K562 (cell line): ENCODE measurements at regions not wholly inside any gene's neighbourhood (a gene's known extent, or its start where the extent isn't known, plus 50 kb on each side); places are given as distances from the start of the nearest gene placed in this dataset.

ENCODE experiments used
- ATAC-seq: fragments of 200-7000 bp; cut with Tn5 transposase; 3 replicates; pipeline ENCODE4 v1.9.1; 2020; ENCODE audit warnings: moderate library complexity
- BruUV-seq: library from RNA; stranded (reverse); fragments of 400-500 nt; replicated peaks from 2 replicates; lab custom pipeline; 2021; lab: Mats Ljungman, UMichigan
- CTCF ChIA-PET: fragments of 300-600 bp; formaldehyde crosslinking; extraction: SDS; loops from one replicate; lab custom pipeline; 2021; ENCODE audit warnings: low intra/inter-chr PET ratio; lab: Yijun Ruan, JAX
- POLR2A ChIA-PET: fragments of 300-600, 350-650 bp; sonication (Branson Sonifier 250); formaldehyde crosslinking; extraction: SDS; loops from one replicate; lab custom pipeline; 2021; ENCODE audit warnings: antibody characterized with exemption, inconsistent platforms; lab: Yijun Ruan, JAX
- DNase-seq, 4 experiments: peaks; one replicate each; pipeline versions ENCODE4 v3.0.0 to v3.0.0-alpha.2; 2011 to 2018; ENCODE audit warnings: low spot score in 3 of 4, mixed read lengths in 3 of 4; ENCODE audit errors: extremely low read depth in 1 of 4
- FAIRE-seq: peaks from 2 replicates; lab custom pipeline; 2011; peaks lifted over from hg19 to GRCh38; lab: Jason Lieb, UNC
- H2AFZ ChIP-seq: 2 replicates; pipeline ENCODE4 v1.6.0; 2011; ENCODE audit warnings: low read depth, low read length, control low read depth, inconsistent platforms
- H3K27ac ChIP-seq: fragments of 200-600 bp; 3 replicates; pipeline ENCODE4 v1.8.0; 2011; ENCODE audit warnings: low read depth, mild to moderate bottlenecking, control low read depth, inconsistent platforms, low read length, moderate library complexity, mixed read lengths; ENCODE audit errors: extremely low read depth
- H3K27me3 ChIP-seq, 2 experiments: fragments of 300-600 bp in 1 of 2; 2 replicates in 1 of 2; 3 replicates in 1 of 2; pipeline versions ENCODE4 v1.6.0 to v1.8.0; 2011; ENCODE audit warnings: inconsistent platforms in 2 of 2, low read length in 2 of 2, mild to moderate bottlenecking in 1 of 2, mixed read lengths in 1 of 2, moderate library complexity in 1 of 2; ENCODE audit not compliant: control insufficient read depth in 2 of 2, insufficient read depth in 2 of 2
- H3K36me3 ChIP-seq: fragments of 300-600 bp; 3 replicates; pipeline ENCODE4 v1.8.0; 2011; ENCODE audit warnings: mild to moderate bottlenecking, low read length, inconsistent platforms; ENCODE audit not compliant: control insufficient read depth, insufficient read depth
- H3K4me1 ChIP-seq, 2 experiments: fragments of 200-600 bp in 1 of 2; replicated peaks in 1 of 2; 2 replicates in 1 of 2; 3 replicates in 1 of 2; pipeline versions ENCODE4 v1.5.1 to v1.8.0; 2011; ENCODE audit warnings: inconsistent platforms in 2 of 2, low read length in 2 of 2, mild to moderate bottlenecking in 1 of 2, mixed read lengths in 1 of 2, moderate library complexity in 1 of 2; ENCODE audit not compliant: control insufficient read depth in 2 of 2, insufficient read depth in 2 of 2
- H3K4me2 ChIP-seq: 2 replicates; pipeline ENCODE4 v1.6.1; 2011; ENCODE audit warnings: low read length, control low read depth, inconsistent platforms, mixed read lengths; ENCODE audit not compliant: insufficient read depth
- H3K4me3 ChIP-seq: fragments of 200-600 bp; sonication (generic), shearing (Covaris generic); 2 replicates; pipeline ENCODE4 v1.5.1; 2016; ENCODE audit warnings: control low read depth, inconsistent platforms
- H3K79me2 ChIP-seq: fragments of 200-600 bp; 3 replicates; pipeline ENCODE4 v1.8.0; 2011; ENCODE audit warnings: low read length, inconsistent platforms; ENCODE audit not compliant: control insufficient read depth, insufficient read depth
- H3K9ac ChIP-seq, 2 experiments: 2 replicates each; pipeline versions ENCODE4 v1.6.0 to v1.6.1; 2011; ENCODE audit warnings: low read depth in 2 of 2, low read length in 2 of 2, control low read depth in 1 of 2, inconsistent platforms in 1 of 2, mild to moderate bottlenecking in 1 of 2, mixed read lengths in 1 of 2; ENCODE audit not compliant: insufficient read depth in 1 of 2
- H3K9me1 ChIP-seq: one replicate; pipeline ENCODE4 v1.6.0; 2011; ENCODE audit warnings: inconsistent platforms, mild to moderate bottlenecking, low read length, moderate library complexity; ENCODE audit not compliant: control insufficient read depth, insufficient read depth
- H3K9me3 ChIP-seq: replicated peaks from 2 replicates; pipeline ENCODE4 v1.5.1; 2011; ENCODE audit warnings: low read depth, low read length, inconsistent platforms; ENCODE audit not compliant: control insufficient read depth, insufficient read depth
- H4K20me1 ChIP-seq: replicated peaks from 2 replicates; pipeline ENCODE4 v1.6.1; 2011; ENCODE audit warnings: low read length, inconsistent platforms, mixed read lengths; ENCODE audit not compliant: control insufficient read depth, insufficient read depth
- GATA2 ChIP-seq: sonication (generic); formaldehyde crosslinking; IDR thresholded peaks from 2 replicates; pipeline ENCODE4 v1.4.0; 2020; ENCODE audit warnings: mild to moderate bottlenecking, missing genetic modification reagents
- JUN ChIP-seq, 2 experiments: sonication (generic) in 1 of 2; formaldehyde crosslinking in 1 of 2; IDR thresholded peaks; 2 replicates each; pipeline versions ENCODE4 v1.6.1 to v1.8.0; 2012 to 2022; ENCODE audit warnings: borderline replicate concordance in 2 of 2, mild to moderate bottlenecking in 2 of 2, improper control_type of control experiment in 1 of 2, low read depth in 1 of 2, low read length in 1 of 2, missing genetic modification reagents in 1 of 2
- KDM4B ChIP-seq, 2 experiments: fragments of 450-650 bp in 1 of 2; sonication (generic) in 1 of 2; IDR thresholded peaks; 2 replicates each; pipeline ENCODE4 v1.6.1; 2016 to 2017; ENCODE audit warnings: borderline replicate concordance in 2 of 2, antibody characterized with exemption in 1 of 2, low read depth in 1 of 2, mild to moderate bottlenecking in 1 of 2
- NFYB ChIP-seq: IDR thresholded peaks from 2 replicates; pipeline ENCODE4 v1.6.1; 2011; ENCODE audit warnings: mild to moderate bottlenecking, moderate library complexity; ENCODE audit not compliant: insufficient read length; ENCODE audit errors: extremely low read depth
- RBBP5 ChIP-seq: fragments of 200-600 bp; sonication (generic); IDR thresholded peaks from 2 replicates; pipeline ENCODE4 v1.6.1; 2012; ENCODE audit warnings: borderline replicate concordance, mild to moderate bottlenecking, low read length, control low read depth, inconsistent platforms; ENCODE audit not compliant: insufficient read depth, poor library complexity, severe bottlenecking
- SMAD3 ChIP-seq: fragments of 450-650 bp; formaldehyde crosslinking; conservative IDR thresholded peaks from 2 replicates; pipeline ENCODE4 v1.4.0; 2020; ENCODE audit warnings: mild to moderate bottlenecking
- SP1 ChIP-seq: sonication (generic); formaldehyde crosslinking; IDR thresholded peaks from 2 replicates; pipeline ENCODE4 v1.8.1; 2022; ENCODE audit warnings: mild to moderate bottlenecking, missing genetic modification reagents
- SRSF9 ChIP-seq: fragments of 200-400 bp; formaldehyde crosslinking; IDR thresholded peaks from 2 replicates; pipeline ENCODE4 v1.6.1; 2017; ENCODE audit warnings: low read depth, low read length, borderline replicate concordance
- TCF3 ChIP-seq: sonication (generic); formaldehyde crosslinking; IDR thresholded peaks from 2 replicates; pipeline ENCODE4 v1.4.0; 2020; ENCODE audit warnings: mild to moderate bottlenecking, missing genetic modification reagents
- THRB ChIP-seq: fragments of 450-650 bp; formaldehyde crosslinking; conservative IDR thresholded peaks from 2 replicates; pipeline ENCODE4 v1.4.0; 2022; ENCODE audit warnings: mild to moderate bottlenecking, missing genetic modification characterization
- WGBS: fragments of 100-300 bp; shearing (Covaris generic); methylation state at CpG from one replicate; pipeline ENCODE4 v1.1.6; 2016; ENCODE audit warnings: low coverage, mixed read lengths; ENCODE audit not compliant: insufficient coverage; ENCODE audit errors: missing lambda C conversion rate; 5-methylcytosine and 5-hydroxymethylcytosine counted together
- in situ Hi-C: fragments of 300-500 bp; cut with MboI; formaldehyde crosslinking; loops from 4 replicates; pipeline ENCODE4 v1.15.0; 2018; ENCODE audit warnings: inconsistent platforms, mixed read lengths
- intact Hi-C: fragments of 100-400 bp; cut with micrococcal nuclease; formaldehyde crosslinking; loops from 2 replicates; pipeline ENCODE4 v1.14.2; 2022

DNA sequence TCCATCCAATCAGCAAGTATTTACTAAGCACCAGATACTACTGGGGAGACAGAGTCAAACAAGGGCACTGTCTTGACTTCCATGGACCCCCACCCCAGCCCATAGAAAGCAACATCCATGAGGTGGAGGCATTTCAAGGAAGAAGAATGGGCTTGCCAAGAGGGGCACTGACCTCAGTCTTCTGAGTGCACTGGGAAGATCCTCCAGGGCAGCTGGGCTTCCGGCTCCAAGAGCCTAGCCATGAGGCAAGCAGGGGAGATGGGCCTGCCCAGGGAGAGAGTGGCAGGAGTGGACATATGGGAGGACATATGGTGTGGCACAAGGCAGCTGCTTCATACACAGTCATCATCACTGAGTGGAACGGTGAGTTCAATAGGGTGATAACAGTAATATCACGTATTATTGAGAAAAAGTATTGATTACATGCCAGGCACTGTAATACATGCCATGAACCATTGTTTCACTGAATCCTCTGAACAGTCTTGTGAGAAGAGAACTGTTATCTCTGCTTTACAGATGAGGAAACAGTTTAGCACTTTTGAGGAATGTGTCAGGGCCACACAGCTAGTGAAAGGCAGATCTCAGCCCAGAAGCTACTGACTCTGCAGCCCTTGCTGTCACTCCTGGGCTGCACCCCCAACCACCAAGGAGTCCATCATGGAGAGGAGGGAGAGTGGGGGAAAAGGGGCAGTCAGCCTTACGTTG is 331.7 kb upstream of the ZMIZ1 start:
- Histone ChIP-seq H3K4me2 (no peak overlapping the region), H3K27me3 (peaks cover 0 to 4% of the 10 kb centered on the region in 2 experiments; a peak in 2 of 5 replicates), H3K36me3 (no peaks in the 10 kb centered on the region), H3K9me1 (no peaks in the 10 kb centered on the region), H4K20me1 (peaks cover 5% of the 10 kb centered on the region; the same call in 1 of the 2 replicates), H2AFZ (no peak overlapping the region), H3K27ac (no peak overlapping the region), H3K79me2 (no peaks in the 10 kb centered on the region), H3K4me1 (no peaks in the 10 kb centered on the region), H3K9ac (no peak overlapping the region), H3K4me3 (no peak overlapping the region), H3K9me3 (no peaks in the 10 kb centered on the region)
- FAIRE-seq: no peak
- CTCF ChIA-PET: no interaction called here
- 0% methylated on average over 4 of the region's 4 CpGs for WGBS
- in situ Hi-C loops (no loop called here), intact Hi-C loops (no loop called here)
- POLR2A ChIA-PET: interaction anchor here (0.6 to 1.5 kb wide), 2 partner anchors 21 to 537 kb away, joined by 3 to 5 read pairs; no protein-coding TSS in a partner anchor
- ATAC-seq: no peak
- no peak for DNase-seq
- no peak for TF ChIP-seq NFYB
- no peak for TF ChIP-seq SP1 (CRISPR knock-in tag)
- TF ChIP-seq SRSF9: no peak
- TF ChIP-seq SMAD3 (CRISPR knock-in tag): no peak
- no peak for TF ChIP-seq RBBP5
- TF ChIP-seq JUN (IDR thresholded peaks at IDR 0.05; ENCODE audit: borderline replicate concordance, low read depth, low read length): no peak
- TF ChIP-seq JUN (CRISPR knock-in tag; IDR thresholded peaks at IDR 0.05; ENCODE audit: borderline replicate concordance): no peak
- no peak for TF ChIP-seq THRB (CRISPR knock-in tag)
- no peak for TF ChIP-seq KDM4B (IDR thresholded peaks at IDR 0.05; ENCODE audit: borderline replicate concordance in 2 of 2, low read depth in 1 of 2)
- TF ChIP-seq GATA2 (CRISPR knock-in tag): no peak
- TF ChIP-seq TCF3 (CRISPR knock-in tag): no peak
- no TSS peak for BruUV-seq
